ENCODE measurements at regions not wholly inside any gene's neighbourhood (a gene's known extent, or its start where the extent isn't known, plus 50 kb on each side); places are given as distances from the start of the nearest gene placed in this dataset.
"Not testable (repeated sequence)": the region's sequence is repeated elsewhere in the genome, so short reads cannot be mapped to it uniquely, and the experiment has no call there.

DNA sequence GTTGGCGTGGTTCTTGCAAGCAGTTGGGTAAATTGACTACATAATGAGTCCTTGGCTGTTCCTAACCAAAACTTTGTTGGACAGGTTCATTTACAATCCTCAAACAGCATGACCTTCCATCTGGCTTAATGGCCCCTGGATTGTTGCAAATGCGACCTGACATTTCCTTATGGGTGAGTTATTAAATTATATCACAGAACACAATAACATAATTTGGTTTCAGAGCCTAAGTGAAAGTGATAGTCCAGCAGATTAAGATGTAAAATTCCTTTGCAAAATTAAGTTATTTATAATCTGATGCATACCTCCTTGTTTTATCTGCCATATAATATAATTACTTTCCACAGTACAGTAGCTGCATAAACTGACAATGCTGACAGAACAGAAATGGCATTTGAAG lies 224.4 kb downstream of the TUSC1 start:
- no peak for DNase-seq (ENCODE audit: low read depth)

DNA sequence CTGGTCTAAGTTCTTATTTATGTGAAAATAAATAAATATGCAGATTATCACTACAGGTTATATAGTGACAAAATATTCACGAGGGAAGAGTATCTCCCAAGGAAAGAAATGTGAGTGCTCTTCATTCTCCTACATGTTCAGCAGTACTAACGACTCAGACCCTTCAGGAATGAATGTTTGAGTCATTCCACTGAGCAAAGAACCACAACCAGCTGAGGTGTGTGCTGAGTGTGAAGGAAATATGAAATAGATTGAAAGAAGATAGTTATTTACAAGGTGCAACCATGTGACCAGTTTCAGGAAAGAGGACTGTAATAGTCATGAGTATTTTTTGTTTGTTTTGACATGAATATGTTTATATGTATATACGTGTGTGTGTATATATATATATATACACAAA lies 228.7 kb downstream of the TUSC1 start:
- DNase-seq (ENCODE audit: low read depth) = no peak

DNA sequence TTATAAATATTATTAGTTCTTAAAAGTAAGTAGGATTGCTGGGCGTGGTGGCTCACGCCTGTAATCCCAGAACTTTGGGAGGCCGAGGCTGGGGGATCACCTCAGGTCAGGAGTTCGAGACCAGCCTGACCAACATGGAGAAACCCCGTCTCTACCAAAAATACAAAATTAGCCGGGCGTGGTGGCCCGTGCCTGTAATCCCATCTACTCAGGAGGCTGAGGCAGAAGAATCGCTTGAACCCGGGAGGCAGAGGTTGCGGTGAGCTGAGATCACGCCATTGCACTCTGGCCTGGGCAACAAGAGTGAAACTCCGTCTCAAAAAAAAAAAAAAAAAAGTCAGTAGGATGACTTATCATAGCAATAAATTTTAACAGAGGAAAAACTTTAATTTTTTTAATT lies 232.5 kb downstream of the TUSC1 start:
- DNase-seq (ENCODE audit: low read depth) = not testable (repeated sequence)

DNA sequence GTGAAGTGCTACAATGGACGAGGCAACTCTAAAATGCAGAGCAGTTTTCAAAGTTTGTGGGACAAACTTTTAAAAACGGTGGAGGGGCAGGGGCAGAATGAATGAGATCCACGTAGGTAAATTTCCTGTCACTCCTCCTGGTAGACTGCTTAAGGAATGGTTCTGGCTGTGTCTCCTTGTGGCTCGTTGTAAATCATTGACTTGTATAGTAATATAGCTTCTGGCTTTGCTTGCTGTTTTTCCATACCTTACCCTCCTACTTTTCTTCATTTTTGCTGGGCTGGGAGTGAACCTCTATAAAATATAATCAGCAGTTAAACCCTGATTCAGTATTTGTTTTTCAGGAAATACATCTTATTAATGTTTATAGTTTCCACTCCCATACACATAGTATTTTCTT lies 235.7 kb downstream of the TUSC1 start:
- no peak for DNase-seq (ENCODE audit: low read depth)

DNA sequence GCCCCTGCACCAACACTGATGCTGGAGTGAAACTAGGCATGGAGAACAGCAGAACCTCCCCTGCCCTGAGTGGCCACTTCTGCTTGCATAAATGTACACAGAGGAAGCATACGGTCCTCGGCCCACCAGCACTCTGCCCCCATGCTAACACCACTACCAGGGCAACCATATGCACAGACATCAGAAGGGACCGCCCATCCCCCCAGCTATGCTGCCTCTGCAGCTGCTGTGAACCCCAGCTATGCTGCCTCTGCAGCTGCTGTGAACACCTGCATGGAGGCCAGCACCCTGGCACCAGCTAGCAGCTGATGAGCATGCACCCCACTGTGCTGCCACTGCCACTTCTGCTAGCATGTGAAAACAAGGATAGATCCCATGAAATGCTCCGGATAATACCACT lies 250.3 kb downstream of the TUSC1 start:
- DNase-seq (ENCODE audit: low read depth) = no peak

DNA sequence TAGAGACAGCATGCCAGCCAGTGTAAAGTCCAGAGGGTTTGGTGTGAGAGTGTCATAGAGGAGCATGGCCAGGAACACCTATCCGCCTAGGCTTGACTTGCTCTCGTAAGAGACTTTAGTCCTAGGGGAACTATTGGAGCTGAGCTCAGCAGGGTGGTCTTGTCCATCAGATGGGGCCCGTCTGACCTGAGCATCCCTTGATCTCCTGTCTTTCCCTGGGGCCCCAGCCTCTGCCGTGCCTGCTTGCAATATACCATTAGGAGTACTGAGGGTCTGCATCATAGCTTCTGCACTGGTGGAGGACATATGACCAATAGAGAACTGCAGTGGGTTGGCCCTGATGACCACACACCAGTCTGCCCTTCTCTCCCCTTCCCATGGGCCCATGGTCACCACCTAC lies 251.0 kb downstream of the TUSC1 start:
- DNase-seq (ENCODE audit: low read depth) = no peak

DNA sequence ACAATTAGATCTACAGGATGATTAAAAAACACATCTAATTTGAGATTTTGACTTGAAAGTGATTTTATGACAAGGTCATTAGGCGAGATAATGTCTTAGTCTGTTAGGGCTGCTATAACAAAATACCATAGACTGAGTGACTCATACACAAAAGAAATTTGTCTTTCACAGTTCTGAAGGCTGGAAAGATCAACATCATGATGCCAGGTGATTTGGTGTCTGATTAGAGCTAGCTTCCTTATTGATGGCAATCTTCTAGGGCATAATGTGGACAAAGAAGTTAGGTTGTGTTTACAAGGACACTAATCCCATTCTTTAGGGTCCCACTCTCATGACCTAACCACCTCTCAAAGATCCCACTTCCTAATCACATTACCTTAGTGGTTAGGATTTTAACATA lies 256.7 kb downstream of the TUSC1 start:
- DNase-seq (ENCODE audit: low read depth) = no peak

DNA sequence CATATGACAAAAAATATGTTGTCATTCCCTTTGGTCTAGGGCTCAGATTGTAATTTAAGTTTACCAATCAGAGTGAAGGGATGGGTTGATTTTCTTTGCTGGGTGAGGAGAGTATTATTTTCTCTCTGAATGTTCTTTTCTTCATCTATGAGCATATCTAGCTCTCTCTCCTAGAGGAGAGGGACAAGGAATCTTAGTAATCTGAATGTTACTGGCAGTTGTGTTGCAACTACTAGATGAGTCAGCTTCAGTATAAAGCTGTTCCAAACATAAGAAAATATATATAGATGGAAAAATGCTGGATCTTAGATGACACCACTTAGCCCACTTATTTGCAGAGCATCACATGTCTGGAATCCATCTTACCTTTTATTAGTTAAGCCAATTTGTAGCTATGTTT lies 259.3 kb downstream of the TUSC1 start:
- DNase-seq (ENCODE audit: low read depth) = peak; percentile 2

DNA sequence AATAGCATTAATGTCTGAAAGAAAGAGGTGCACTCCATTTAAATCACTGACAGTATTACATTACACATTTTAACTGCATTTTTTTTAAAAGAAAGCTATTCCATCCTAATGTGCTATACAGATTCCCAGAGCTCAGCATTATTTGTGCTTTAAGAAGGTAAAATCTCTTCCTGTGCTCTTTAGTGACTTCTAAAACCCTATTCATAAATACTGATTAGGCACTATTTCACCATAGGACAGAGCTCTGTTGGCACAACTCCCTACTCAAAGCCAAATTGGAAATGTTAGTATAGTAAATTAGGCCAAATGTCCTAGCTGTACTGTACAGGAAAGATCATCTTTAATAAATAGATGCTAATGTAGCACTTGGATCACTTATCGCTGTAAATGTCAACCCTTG lies 262.5 kb downstream of the TUSC1 start:
- DNase-seq (ENCODE audit: low read depth) = no peak

DNA sequence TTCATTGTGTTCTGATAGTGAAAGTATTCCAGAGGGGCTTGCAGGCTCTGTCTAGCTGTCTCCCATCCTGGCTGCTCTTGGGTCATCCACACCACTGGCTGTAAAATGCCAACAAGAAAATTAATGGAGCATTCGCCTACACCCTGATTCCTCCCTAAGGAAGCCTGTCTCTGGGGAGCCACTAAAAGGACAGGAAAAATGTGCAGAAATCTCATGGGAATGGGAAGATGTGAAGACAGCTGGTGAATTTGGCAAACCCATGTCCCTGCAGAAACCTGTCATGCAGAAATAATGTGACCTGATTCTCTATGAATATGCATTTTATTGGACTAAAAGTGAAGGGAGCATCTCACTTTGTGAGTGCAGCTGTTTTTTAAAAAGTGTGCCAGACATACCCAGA lies 265.6 kb downstream of the TUSC1 start:
- no peak for DNase-seq (ENCODE audit: low read depth)

DNA sequence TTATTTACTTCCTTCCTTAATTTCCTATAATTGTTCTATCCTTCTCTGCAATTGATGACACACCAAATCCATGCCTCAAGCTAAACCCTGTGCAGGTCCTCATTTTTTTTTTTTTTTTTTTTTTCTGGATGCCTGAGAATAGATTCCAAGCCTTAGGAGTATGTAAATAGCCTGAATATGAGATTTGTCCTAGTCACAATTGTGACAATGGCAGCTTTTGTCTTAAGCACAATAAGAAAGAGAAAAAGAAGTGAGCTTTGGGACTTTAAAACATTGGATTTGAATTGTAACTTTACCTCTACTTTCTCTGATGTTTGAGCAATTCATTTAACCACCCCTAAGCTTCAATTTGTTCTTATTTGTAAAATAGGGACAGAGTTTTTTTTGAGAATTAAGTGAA lies 280.5 kb downstream of the TUSC1 start:
- no peak for DNase-seq (ENCODE audit: low read depth)

DNA sequence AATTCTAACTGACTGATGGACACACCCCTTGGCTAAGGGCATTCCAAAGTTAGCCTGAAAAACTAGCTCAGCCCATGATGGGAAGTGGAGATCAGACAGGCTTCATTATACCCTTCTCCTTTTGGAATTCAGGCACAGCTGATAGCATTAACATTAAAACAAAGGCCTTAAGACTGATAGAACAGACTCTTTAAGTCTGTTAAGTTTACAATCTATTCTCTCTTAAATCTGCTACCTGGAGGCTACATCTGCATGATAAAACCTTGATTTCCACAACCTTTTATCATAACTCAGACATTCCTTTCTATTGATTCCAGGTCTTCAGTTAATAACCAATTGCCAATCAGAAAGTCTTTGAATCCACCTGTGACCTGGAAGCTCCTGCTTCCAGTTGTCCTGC lies 281.4 kb downstream of the TUSC1 start:
- DNase-seq (ENCODE audit: low read depth) = no peak

DNA sequence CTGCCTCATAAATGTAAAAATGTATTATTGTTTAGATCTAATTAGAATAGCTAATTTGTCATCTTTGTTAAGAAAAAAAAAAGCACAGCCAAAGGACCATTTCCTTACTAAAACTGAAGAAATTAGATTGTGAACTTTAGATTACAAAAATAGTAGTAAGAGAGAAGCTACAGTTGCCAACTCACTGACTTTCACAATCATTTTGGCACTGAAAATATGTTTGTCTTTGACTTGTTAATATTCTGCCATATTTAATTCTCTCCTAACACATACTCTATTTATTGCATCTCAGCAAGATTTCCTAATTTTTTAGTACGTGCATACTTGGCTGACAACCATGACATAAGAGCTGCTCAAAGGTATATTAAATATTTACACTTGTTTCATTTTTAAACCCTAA lies 297.1 kb downstream of the TUSC1 start:
- DNase-seq (ENCODE audit: low read depth) = no peak

DNA sequence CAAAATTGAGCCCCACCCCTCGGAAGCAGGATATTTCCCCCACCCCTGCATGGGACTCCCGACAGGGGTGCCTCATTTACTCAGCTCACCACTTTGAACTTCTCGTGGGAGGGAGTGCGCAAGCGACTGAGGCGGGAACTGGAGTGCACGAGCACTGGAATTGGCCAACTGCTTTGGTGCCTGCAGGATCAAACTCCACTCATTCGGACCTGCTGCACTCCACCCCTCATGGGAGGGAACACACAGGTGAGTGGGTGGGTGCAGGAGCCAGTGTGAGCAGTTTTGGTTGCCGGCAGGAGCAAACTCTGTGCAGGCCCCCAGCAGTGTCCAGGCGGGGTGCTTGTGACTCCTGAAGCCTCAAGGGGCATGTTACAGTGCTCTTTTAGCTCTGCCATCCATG lies 301.2 kb downstream of the TUSC1 start:
- DNase-seq (ENCODE audit: low read depth) = no peak

DNA sequence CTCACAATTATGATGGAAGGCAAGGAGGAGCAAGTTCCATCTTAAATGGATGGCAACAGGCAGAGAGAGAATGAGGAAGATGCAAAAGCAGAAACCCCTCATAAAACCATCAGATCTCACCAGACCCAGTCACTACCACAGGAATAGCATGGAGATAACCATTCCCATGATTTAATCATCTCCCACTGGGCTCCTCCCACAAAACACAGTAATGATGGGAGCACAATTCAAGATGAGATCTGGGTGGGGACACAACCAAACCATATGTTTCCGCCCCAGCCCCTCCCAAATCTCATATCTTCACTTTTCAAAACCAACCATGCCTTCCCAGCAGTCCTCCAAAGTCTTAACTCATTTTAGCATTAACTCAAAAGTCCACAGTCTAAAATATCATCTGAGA lies 304.0 kb downstream of the TUSC1 start:
- no peak for DNase-seq (ENCODE audit: low read depth)

DNA sequence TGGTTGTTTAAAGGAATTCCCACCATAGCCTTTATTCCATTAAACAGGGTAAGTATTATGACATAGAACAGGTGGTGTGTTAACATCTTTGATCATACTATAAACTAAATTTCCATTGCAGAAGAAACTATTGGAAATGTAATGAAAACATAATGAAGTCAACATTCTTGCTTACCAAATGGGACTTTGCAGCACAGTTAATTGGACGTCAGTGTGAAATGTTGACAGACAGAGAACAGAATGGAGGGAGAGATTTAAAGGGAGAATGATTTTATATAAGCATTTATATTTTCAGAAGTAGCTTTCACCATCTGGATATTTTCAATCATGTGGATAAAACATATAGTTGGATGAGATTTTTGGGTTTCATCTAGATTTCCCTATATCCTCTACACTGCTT lies 311.3 kb downstream of the TUSC1 start:
- no peak for DNase-seq (ENCODE audit: low read depth)

DNA sequence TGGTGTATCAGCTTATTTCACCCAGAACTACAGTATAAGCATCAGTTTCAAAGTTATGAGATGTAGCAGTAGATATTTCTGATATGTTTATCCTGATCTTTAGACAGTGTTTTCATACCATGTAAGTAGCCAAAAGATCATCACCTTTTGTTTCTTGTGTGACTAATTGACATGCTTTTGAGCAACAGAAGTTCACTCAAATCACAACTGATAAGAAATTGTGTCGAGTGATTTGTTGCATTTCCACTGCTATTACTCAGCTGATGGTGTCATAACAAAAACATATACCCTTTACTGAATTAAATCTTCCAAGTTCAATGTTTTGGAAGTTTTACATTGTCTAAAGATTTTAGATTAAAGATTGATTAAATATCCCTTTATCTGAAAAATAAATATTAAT lies 324.5 kb downstream of the TUSC1 start:
- no peak for DNase-seq (ENCODE audit: low read depth)

DNA sequence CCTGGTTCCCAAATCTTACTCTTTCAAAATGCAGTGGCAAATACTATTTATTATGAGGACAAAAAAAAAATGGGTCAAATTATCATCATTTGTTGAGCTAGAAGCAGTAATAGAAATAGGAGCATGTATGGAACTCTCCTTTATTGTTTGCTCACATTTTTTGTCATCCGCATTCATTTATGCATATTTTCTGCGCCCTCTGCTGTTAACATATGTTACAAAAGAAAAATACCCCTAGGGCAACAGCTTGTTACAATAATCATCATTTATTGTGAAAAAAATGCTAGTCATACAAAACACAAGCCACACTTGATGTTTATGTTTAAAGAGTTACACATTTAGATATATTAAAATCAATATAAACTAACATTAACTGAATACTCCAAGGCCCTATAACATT lies 328.2 kb downstream of the TUSC1 start:
- DNase-seq (ENCODE audit: low read depth) = no peak

DNA sequence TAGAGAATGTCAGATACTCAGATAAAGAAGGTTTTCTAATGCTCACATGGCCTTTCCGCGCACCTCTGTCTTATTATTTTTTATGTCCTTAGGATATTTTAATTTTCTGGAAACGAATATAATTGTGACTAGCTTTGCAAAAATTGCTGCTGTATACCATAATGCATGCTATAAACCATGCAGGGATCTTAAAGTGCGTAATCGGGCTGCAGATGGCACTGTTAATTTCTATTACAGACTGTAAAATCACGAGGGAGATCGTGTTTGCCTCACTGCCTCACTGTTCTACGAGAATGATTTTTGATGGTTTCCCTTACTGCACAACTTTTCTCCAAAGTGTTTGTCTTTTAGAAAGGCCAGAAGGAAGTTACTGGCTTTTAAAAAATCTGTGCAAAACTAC lies 356.1 kb downstream of the TUSC1 start:
- no peak for DNase-seq (ENCODE audit: low read depth)

DNA sequence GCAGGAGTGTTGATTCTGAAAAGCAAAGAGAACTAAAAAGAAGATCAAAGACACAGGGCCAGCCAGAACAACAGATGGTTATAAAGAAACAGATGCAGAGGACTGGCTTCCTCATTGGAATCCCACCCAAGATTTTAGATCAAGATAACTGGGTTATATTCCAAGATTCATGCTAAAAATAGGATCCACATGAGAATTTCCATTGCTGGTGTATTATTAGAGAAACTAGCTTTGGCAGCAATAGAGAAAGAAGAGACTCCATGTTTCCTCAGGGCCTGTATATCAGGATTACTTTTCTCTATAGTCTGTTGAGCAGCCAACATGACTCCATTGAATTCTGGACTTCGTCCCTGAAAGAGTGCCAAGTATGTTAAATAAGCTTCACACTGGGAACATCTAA lies 367.3 kb downstream of the TUSC1 start:
- DNase-seq (ENCODE audit: low read depth) = no peak

DNA sequence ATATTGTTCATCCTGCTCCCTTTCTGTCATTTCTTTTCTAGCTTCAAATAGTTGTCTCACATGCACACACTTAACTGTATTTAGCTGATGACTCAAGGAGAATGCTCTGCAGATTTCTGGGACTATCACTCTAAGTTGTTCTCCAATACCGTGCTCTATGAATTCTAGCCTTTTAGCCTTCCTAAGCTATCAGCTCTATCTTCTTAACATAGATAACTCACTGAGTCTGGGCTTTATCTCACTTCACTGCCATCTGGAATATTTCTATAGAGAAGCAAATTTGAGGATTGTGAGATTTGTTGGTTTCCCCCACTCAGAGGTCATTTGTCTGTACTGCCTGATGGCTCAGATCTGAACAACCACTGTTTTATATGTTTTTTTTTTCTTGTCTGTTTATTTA lies 369.7 kb downstream of the TUSC1 start:
- no peak for DNase-seq (ENCODE audit: low read depth)

DNA sequence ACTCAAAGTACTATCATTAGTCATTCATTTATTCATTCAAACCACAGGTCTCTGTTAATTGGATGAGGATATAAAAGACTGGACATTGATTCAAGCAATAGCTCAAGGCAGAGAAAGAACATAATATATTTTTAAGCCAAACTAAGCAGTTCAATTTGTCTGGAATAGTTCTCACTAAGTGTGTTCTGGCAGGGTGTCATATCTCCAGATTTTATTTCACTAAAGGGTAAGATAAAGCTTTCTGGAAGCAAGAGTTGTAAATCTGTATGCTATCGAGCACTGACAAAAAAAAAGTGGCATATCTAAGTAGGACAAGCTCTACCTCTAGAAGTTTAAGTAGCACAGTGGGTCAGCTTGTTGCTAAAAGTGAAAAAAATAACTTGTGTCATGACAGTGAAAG lies 375.6 kb downstream of the TUSC1 start:
- no peak for DNase-seq (ENCODE audit: low read depth)

DNA sequence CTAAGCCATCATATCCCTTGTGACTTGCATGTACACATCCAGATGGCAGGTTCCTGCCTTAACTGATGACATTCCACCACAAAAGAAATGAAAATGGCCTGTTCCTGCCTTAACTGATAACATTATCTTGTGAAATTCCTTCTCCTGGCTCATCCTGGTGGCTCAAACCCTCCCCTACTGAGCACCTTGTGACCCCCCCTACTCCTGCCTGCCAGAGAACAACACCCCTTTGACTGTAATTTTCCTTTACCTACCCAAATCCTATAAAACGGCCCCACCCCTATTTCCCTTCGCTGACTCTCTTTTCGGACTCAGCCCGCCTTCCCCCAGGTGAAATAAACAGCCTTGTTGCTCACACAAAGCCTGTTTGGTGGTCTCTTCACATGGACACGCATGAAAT lies 390.0 kb downstream of the TUSC1 start:
- not testable (repeated sequence) for DNase-seq (ENCODE audit: low read depth)

DNA sequence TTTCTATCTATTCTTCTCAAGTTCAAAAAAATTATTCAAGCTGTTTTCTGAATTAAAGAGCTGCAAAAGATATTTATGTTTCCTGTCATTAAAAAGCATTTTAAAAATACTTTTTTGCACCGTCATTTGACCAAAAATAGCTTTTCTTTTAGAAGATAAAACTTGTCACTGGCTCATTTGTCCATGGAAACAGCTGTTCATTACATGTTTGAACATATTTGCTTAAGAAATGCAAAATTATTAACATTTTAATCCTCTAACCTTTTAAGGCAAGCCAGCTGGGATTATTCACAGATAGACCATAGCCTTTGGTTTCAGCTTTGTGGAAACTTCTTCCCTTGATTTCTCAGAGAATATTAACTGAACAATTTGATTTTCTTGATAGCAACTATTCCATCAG lies 393.9 kb downstream of the TUSC1 start:
- no peak for DNase-seq (ENCODE audit: low read depth)

DNA sequence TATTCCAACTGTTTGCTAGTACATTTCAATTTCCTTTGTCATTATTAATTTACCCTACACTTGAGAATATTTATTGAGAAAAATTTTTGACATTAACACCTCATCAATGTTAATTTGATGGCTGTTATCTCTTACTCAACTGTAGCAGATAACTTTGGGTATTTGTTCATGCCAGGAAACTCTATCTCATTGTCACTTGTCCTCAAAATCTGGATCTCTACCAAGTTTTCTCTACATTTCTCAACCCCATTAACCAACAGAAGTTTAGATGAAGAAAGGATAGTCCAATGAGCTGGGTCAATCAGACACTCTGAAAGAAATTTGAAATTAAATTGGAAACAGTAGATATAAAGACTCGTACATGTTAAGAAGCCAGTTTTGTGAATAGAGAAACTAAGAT lies 395.3 kb downstream of the TUSC1 start:
- no peak for DNase-seq (ENCODE audit: low read depth)

DNA sequence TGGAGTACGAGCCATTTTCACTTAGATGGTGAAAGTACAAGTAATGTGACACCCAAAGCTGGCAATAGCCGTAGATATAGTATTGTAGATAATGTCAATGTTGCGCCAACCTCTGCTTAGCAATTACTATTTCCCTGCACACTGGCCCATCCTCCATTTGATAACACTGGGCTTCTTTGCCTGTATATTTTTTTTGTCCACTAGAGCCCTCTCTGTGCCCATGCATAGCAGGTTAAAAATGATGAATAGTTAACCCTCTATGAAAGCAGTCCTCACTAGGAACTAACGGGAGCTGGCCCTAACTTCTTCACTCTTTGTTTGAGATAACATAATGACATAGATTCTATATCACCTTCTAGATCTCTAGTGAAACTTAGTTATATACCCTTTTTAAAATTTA lies 416.8 kb downstream of the TUSC1 start:
- no peak for DNase-seq (ENCODE audit: low read depth)

All from amniotic epithelial cell (primary cell).